RWPE1 (cell line): ENCODE measurements at regions not wholly inside any gene's neighbourhood (a gene's known extent, or its start where the extent isn't known, plus 50 kb on each side); places are given as distances from the start of the nearest gene placed in this dataset.
"Not testable (repeated sequence)": the region's sequence is repeated elsewhere in the genome, so short reads cannot be mapped to it uniquely, and the experiment has no call there.

Experiments used
- CTCF ChIA-PET: fragments of 350-600 bp; sonication (Branson Sonifier 250); formaldehyde crosslinking; extraction: SDS; loops from one replicate; lab custom pipeline; 2021; lab: Yijun Ruan, JAX
- POLR2A ChIA-PET: fragments of 400-600 bp; formaldehyde crosslinking; extraction: SDS; loops from one replicate; lab custom pipeline; 2020; ENCODE audit warnings: antibody characterized with exemption; ENCODE audit not compliant: low non-redundant PET; lab: Yijun Ruan, JAX
- DNase-seq: peaks from one replicate; pipeline ENCODE4 v3.0.0; 2012; ENCODE audit warnings: low spot score
- H3K27ac ChIP-seq: fragments of 450-650 bp; 2 replicates; pipeline ENCODE4 v1.5.1; 2017
- CTCF ChIP-seq: fragments of 450-650 bp; conservative IDR thresholded peaks from 2 replicates; pipeline ENCODE4 v1.5.1; 2017; ENCODE audit warnings: low read depth, mild to moderate bottlenecking

- H3K27ac ChIP-seq, DNase-seq, POLR2A ChIA-PET, CTCF ChIA-PET: not testable (repeated sequence)
These were observed 198.8 kb downstream of the USP22 start for GRCh38 chr17:20843799-20844553.

GRCh38 chr17:20848869-20849443, 193.9 kb downstream of the USP22 start:
- CTCF ChIA-PET, result not testable (repeated sequence)

GRCh38 chr17:20851591-20852238, 191.1 kb downstream of the USP22 start:
- DNase-seq, H3K27ac ChIP-seq: not testable (repeated sequence)
- ChIA-PET CTCF (interaction anchor here (1.0 to 1.2 kb wide), 2 partner anchors 57 to 143 kb away, joined by 3 read pairs; no protein-coding TSS in a partner anchor), POLR2A (interaction anchor here (0.9 kb wide), 1 partner anchor 192 kb away, joined by 3 read pairs; no protein-coding TSS in a partner anchor)

More at GRCh38 chr17:20848869-20849443, 193.9 kb downstream of the USP22 start:
- POLR2A ChIA-PET, DNase-seq, H3K27ac ChIP-seq: not testable (repeated sequence)
- TF ChIP-seq CTCF, result 0 out of 2 replicates have a peak, but pooled peaks have one; percentile 14

GRCh38 chr17:20852239-20852989, 190.4 kb downstream of the USP22 start:
- TF ChIP-seq CTCF, result no peak
- ChIA-PET POLR2A (no interaction called here), CTCF (interaction anchor here (0.6 to 1.2 kb wide), 4 partner anchors 57 to 145 kb away, joined by 3 to 6 read pairs (median 3); no protein-coding TSS in a partner anchor)
- H3K27ac ChIP-seq, result no peak overlapping the region
- DNase-seq, result no peak

- ChIA-PET POLR2A (no interaction called here), CTCF (interaction anchor here (0.6 to 1.2 kb wide), 3 partner anchors 56 to 146 kb away, joined by 3 to 6 read pairs (median 3); no protein-coding TSS in a partner anchor)
- no peak overlapping the region for H3K27ac ChIP-seq
- no peak for DNase-seq
- TF ChIP-seq CTCF, result no peak
These were observed 189.8 kb downstream of the USP22 start for GRCh38 chr17:20852990-20853370.

DNA sequence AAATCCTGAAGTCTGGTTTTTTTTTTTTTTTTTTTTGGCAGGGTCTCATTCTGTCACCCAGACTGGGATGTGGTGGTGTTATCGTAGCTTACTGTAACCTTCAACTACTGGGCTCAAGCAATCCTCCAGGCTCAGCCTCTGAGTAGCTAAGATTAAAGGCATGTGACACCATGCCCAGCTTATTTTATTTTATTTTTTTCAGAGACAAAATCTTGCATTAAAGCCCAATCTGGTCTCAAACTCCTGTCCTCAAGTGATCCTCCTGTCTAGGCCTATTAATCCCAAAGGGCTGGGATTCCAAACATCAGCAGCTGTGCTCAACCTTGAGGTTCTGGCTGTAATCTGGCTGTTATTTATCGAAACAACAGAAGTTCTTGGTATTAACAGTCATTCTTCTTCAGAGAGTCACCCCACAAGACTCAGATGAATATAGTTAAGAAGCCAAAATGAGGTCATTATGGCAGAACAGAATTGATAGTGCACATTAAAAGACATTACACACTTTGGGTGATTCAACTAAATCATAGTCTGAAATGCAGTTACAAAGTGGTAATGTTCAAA, 186.8 kb downstream of the USP22 start:
- H3K27ac ChIP-seq, POLR2A ChIA-PET, CTCF ChIA-PET, DNase-seq: not testable (repeated sequence)

GRCh38 chr17:20866444-20867209, 176.2 kb downstream of the USP22 start:
- DNase-seq, H3K27ac ChIP-seq, POLR2A ChIA-PET, CTCF ChIA-PET: not testable (repeated sequence)

DNA sequence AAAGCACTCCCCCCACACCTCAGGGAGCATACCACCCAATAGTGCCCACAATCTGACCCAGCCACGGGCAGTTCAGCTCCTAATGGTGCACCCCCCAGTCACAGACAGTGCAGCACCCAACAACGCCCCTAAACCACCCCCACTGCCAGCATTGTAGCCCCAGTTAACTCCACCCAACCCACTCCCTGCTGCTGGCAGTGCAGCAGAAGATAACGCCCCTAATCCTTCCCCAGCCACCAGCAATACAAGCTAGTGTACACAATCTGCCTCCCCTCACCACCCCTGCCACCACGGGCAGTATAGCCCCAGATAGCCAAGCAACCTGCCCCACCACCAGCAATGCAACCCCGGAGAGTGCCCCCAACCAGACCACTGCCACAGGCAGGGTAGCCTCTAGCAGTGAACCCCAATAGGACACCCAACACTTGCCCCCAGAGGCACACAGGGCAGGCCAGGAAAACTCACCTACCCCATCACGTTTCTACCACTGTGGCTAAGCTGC, 175.3 kb downstream of the USP22 start:
- DNase-seq, POLR2A ChIA-PET, CTCF ChIA-PET, H3K27ac ChIP-seq: not testable (repeated sequence)

- H3K27ac ChIP-seq, POLR2A ChIA-PET, DNase-seq, CTCF ChIA-PET: not testable (repeated sequence)
These were observed 174.7 kb downstream of the USP22 start for GRCh38 chr17:20867938-20868661.

- POLR2A ChIA-PET, DNase-seq, CTCF ChIA-PET, H3K27ac ChIP-seq: not testable (repeated sequence)
These were observed 174.2 kb downstream of the USP22 start for GRCh38 chr17:20868662-20869007.

DNA sequence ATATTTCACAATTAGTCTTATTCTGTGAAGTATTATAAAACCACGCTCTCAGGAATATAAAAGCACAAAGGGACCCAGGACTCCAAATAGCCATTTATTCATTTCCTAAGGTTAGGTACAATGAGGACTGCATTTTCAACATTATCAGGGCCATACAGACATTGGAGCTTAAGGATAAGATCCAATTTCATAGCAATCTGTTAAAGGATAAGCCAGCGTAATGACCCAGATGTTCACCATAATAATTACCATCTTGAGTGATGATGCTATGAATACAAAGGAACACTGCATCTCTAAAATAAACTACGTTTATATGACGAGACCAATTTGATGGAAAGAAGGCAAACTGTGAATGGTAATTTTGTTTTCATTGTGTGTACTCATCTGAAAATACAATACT, 169.6 kb downstream of the USP22 start:
- CTCF ChIA-PET, DNase-seq, POLR2A ChIA-PET, H3K27ac ChIP-seq: not testable (repeated sequence)
